GM23338 (cell line): ENCODE measurements at regions not wholly inside any gene's neighbourhood (a gene's known extent, or its start where the extent isn't known, plus 50 kb on each side); places are given as distances from the start of the nearest gene placed in this dataset.

Experiments used
- ATAC-seq: fragments of 200-7000 bp; cut with Tn5 transposase; 3 replicates; pipeline ENCODE4 v1.9.1; 2020
- DNase-seq: peaks from one replicate; pipeline ENCODE4 v3.0.0-alpha.2; 2015; ENCODE audit warnings: low spot score
- H2AFZ ChIP-seq: fragments of 200-600 bp; sonication (generic); 2 replicates; pipeline ENCODE4 v1.8.0; 2016; ENCODE audit warnings: antibody characterized with exemption, mild to moderate bottlenecking, moderate library complexity
- H3F3A ChIP-seq: fragments of 200-600 bp; sonication (generic); replicated peaks from 2 replicates; pipeline ENCODE4 v1.8.0; 2017; ENCODE audit warnings: antibody characterized with exemption, mixed run types, low read depth
- H3K27ac ChIP-seq: fragments of 200-600 bp; sonication (generic); 2 replicates; pipeline ENCODE4 v1.6.1; 2016; ENCODE audit warnings: low read depth
- H3K27me3 ChIP-seq: fragments of 200-600 bp; sonication (generic); 2 replicates; pipeline ENCODE4 v1.8.0; 2016; ENCODE audit warnings: mild to moderate bottlenecking, mixed run types, moderate library complexity; ENCODE audit not compliant: insufficient read depth
- H3K36me3 ChIP-seq: fragments of 200-600 bp; sonication (generic); 2 replicates; pipeline ENCODE4 v1.8.0; 2016; ENCODE audit warnings: mild to moderate bottlenecking; ENCODE audit not compliant: insufficient read depth
- H3K4me1 ChIP-seq: fragments of 200-600 bp; sonication (generic); 2 replicates; pipeline ENCODE4 v1.8.0; 2016; ENCODE audit warnings: mild to moderate bottlenecking, moderate library complexity; ENCODE audit not compliant: insufficient read depth
- H3K4me2 ChIP-seq: fragments of 200-600 bp; sonication (generic); 2 replicates; pipeline ENCODE4 v1.7.1; 2017; ENCODE audit warnings: mixed run types
- H3K4me3 ChIP-seq: fragments of 200-600 bp; sonication (generic); 2 replicates; pipeline ENCODE4 v1.6.1; 2016; ENCODE audit warnings: mixed run types
- H3K79me2 ChIP-seq: fragments of 200-600 bp; sonication (generic); replicated peaks from 2 replicates; pipeline ENCODE4 v1.8.0; 2017; ENCODE audit warnings: mild to moderate bottlenecking; ENCODE audit not compliant: insufficient read depth
- H3K9me2 ChIP-seq: fragments of 200-600 bp; sonication (generic); 2 replicates; pipeline ENCODE4 v1.8.0; 2017; ENCODE audit not compliant: insufficient read depth
- H4K20me1 ChIP-seq: fragments of 200-600 bp; sonication (generic); replicated peaks from 2 replicates; pipeline ENCODE4 v1.8.0; 2017; ENCODE audit warnings: mild to moderate bottlenecking; ENCODE audit not compliant: insufficient read depth
- H3K27ac Mint-ChIP-seq: 2 replicates; pipeline ENCODE4 v1.8.0; 2020; ENCODE audit warnings: inconsistent platforms, mild to moderate bottlenecking, moderate library complexity, mixed read lengths
- H3K27me3 Mint-ChIP-seq: 3 replicates; pipeline ENCODE4 v1.8.0; 2022; ENCODE audit warnings: low read depth, mild to moderate bottlenecking, moderate library complexity, mixed read lengths, inconsistent platforms; ENCODE audit not compliant: insufficient read depth, poor library complexity
- H3K36me3 Mint-ChIP-seq: 3 replicates; pipeline ENCODE4 v1.8.0; 2021; ENCODE audit warnings: low read depth, mild to moderate bottlenecking, inconsistent platforms, moderate library complexity, mixed read lengths
- H3K4me1 Mint-ChIP-seq: 3 replicates; pipeline ENCODE4 v1.8.0; 2020; ENCODE audit warnings: mild to moderate bottlenecking, inconsistent platforms, mixed read lengths
- H3K4me3 Mint-ChIP-seq: 3 replicates; pipeline ENCODE4 v1.8.0; 2021; ENCODE audit warnings: moderate library complexity, mild to moderate bottlenecking, inconsistent platforms, mixed read lengths
- H3K9me3 Mint-ChIP-seq: 3 replicates; pipeline ENCODE4 v1.8.0; 2020; ENCODE audit warnings: moderate library complexity, mild to moderate bottlenecking, inconsistent platforms, mixed read lengths
- CREB1 ChIP-seq: fragments of 250-450 bp; sonication (Bioruptor Pico); IDR thresholded peaks from 2 replicates; pipeline ENCODE4 v1.5.0; 2020; ENCODE audit warnings: low read depth, mild to moderate bottlenecking, moderate library complexity
- CTCF ChIP-seq, 2 experiments: fragments of 200-600 bp in 1 of 2; sonication (generic) in 1 of 2; conservative IDR thresholded peaks; 2 replicates each; pipeline versions ENCODE4 v1.5.1 to v1.6.1; 2016 to 2017; ENCODE audit warnings: antibody characterized with exemption in 2 of 2, low read depth in 2 of 2, mild to moderate bottlenecking in 2 of 2, moderate library complexity in 1 of 2
- EZH2 ChIP-seq: fragments of 200-600 bp; sonication (generic); IDR thresholded peaks from one replicate; pipeline ENCODE4 v1.8.0; 2017; ENCODE audit warnings: antibody characterized with exemption, mild to moderate bottlenecking, low read depth; ENCODE audit not compliant: unreplicated experiment
- EZH2phosphoT487 ChIP-seq: fragments of 200-600 bp; sonication (generic); IDR thresholded peaks from one replicate; pipeline ENCODE4 v1.8.1; 2018; ENCODE audit warnings: antibody characterized with exemption; ENCODE audit not compliant: unreplicated experiment
- JUNB ChIP-seq: IDR thresholded peaks from one replicate; pipeline ENCODE4 v1.6.1; 2016; ENCODE audit warnings: antibody characterized with exemption; ENCODE audit not compliant: unreplicated experiment
- NANOG ChIP-seq: IDR thresholded peaks from 2 replicates; pipeline ENCODE4 v1.6.1; 2016; ENCODE audit warnings: antibody characterized with exemption, borderline replicate concordance
- POLR2AphosphoS5 ChIP-seq: IDR thresholded peaks from 2 replicates; pipeline ENCODE4 v1.6.1; 2016; ENCODE audit warnings: antibody characterized with exemption, low read depth
- STAT1 ChIP-seq: IDR thresholded peaks from one replicate; pipeline ENCODE4 v1.6.1; 2016; ENCODE audit warnings: antibody characterized with exemption; ENCODE audit not compliant: unreplicated experiment
- ZNF114 ChIP-seq: fragments of 250-450 bp; sonication (Bioruptor Pico); IDR thresholded peaks from 2 replicates; pipeline ENCODE4 v1.5.0; 2020; ENCODE audit warnings: mild to moderate bottlenecking, moderate library complexity
- ZNF331 ChIP-seq: fragments of 250-450 bp; sonication (Bioruptor Pico); IDR thresholded peaks from 2 replicates; pipeline ENCODE4 v1.5.0; 2020; ENCODE audit warnings: low read depth, mild to moderate bottlenecking, moderate library complexity
- TF ChIP-seq, protein P1 (sequence below): IDR thresholded peaks from one replicate; pipeline ENCODE4 v1.6.1; 2018; ENCODE audit warnings: antibody characterized with exemption; ENCODE audit not compliant: unreplicated experiment
- TF ChIP-seq, protein P2 (sequence below): IDR thresholded peaks from 2 replicates; pipeline ENCODE4 v1.6.1; 2016; ENCODE audit warnings: antibody characterized with exemption
- TF ChIP-seq, protein P3 (sequence below): fragments of 250-450 bp; sonication (Bioruptor Pico); IDR thresholded peaks from 2 replicates; pipeline ENCODE4 v1.5.0; 2020; ENCODE audit warnings: mild to moderate bottlenecking, moderate library complexity

GRCh38 chr11:81941998-81942397 is 791.7 kb downstream of the FAM181B start:
- Histone ChIP-seq H2AFZ (no peak overlapping the region), H3K27me3 (no peaks in the 10 kb centered on the region), H4K20me1 (no peaks in the 10 kb centered on the region), H3K4me3 (no peak overlapping the region), H3K27ac (no peak overlapping the region), H3K4me2 (no peak overlapping the region), H3K4me1 (no peaks in the 10 kb centered on the region), H3K79me2 (no peaks in the 10 kb centered on the region), H3F3A (no peaks in the 10 kb centered on the region), H3K9me2 (no peaks in the 10 kb centered on the region), H3K36me3 (no peaks in the 10 kb centered on the region)
- DNase-seq = no peak
- no peaks in the 10 kb centered on the region for H3K36me3 Mint-ChIP-seq
- TF ChIP-seq POLR2AphosphoS5 (no peak), EZH2phosphoT487 (no peak), CREB1 (CRISPR knock-in tag) (no peak), STAT1 (no peak), EZH2 (no peak), JUNB (no peak), ZNF331 (CRISPR knock-in tag) (no peak), CTCF (conservative IDR thresholded peaks at IDR 0.05; ENCODE audit: low read depth in 2 of 2) (no peak), ZNF114 (CRISPR knock-in tag) (no peak), NANOG (no peak)
- TF ChIP-seq, protein P1, sequence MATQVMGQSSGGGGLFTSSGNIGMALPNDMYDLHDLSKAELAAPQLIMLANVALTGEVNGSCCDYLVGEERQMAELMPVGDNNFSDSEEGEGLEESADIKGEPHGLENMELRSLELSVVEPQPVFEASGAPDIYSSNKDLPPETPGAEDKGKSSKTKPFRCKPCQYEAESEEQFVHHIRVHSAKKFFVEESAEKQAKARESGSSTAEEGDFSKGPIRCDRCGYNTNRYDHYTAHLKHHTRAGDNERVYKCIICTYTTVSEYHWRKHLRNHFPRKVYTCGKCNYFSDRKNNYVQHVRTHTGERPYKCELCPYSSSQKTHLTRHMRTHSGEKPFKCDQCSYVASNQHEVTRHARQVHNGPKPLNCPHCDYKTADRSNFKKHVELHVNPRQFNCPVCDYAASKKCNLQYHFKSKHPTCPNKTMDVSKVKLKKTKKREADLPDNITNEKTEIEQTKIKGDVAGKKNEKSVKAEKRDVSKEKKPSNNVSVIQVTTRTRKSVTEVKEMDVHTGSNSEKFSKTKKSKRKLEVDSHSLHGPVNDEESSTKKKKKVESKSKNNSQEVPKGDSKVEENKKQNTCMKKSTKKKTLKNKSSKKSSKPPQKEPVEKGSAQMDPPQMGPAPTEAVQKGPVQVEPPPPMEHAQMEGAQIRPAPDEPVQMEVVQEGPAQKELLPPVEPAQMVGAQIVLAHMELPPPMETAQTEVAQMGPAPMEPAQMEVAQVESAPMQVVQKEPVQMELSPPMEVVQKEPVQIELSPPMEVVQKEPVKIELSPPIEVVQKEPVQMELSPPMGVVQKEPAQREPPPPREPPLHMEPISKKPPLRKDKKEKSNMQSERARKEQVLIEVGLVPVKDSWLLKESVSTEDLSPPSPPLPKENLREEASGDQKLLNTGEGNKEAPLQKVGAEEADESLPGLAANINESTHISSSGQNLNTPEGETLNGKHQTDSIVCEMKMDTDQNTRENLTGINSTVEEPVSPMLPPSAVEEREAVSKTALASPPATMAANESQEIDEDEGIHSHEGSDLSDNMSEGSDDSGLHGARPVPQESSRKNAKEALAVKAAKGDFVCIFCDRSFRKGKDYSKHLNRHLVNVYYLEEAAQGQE = no peak
- TF ChIP-seq, protein P2, sequence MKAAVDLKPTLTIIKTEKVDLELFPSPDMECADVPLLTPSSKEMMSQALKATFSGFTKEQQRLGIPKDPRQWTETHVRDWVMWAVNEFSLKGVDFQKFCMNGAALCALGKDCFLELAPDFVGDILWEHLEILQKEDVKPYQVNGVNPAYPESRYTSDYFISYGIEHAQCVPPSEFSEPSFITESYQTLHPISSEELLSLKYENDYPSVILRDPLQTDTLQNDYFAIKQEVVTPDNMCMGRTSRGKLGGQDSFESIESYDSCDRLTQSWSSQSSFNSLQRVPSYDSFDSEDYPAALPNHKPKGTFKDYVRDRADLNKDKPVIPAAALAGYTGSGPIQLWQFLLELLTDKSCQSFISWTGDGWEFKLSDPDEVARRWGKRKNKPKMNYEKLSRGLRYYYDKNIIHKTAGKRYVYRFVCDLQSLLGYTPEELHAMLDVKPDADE = no peak
- TF ChIP-seq, protein P3, sequence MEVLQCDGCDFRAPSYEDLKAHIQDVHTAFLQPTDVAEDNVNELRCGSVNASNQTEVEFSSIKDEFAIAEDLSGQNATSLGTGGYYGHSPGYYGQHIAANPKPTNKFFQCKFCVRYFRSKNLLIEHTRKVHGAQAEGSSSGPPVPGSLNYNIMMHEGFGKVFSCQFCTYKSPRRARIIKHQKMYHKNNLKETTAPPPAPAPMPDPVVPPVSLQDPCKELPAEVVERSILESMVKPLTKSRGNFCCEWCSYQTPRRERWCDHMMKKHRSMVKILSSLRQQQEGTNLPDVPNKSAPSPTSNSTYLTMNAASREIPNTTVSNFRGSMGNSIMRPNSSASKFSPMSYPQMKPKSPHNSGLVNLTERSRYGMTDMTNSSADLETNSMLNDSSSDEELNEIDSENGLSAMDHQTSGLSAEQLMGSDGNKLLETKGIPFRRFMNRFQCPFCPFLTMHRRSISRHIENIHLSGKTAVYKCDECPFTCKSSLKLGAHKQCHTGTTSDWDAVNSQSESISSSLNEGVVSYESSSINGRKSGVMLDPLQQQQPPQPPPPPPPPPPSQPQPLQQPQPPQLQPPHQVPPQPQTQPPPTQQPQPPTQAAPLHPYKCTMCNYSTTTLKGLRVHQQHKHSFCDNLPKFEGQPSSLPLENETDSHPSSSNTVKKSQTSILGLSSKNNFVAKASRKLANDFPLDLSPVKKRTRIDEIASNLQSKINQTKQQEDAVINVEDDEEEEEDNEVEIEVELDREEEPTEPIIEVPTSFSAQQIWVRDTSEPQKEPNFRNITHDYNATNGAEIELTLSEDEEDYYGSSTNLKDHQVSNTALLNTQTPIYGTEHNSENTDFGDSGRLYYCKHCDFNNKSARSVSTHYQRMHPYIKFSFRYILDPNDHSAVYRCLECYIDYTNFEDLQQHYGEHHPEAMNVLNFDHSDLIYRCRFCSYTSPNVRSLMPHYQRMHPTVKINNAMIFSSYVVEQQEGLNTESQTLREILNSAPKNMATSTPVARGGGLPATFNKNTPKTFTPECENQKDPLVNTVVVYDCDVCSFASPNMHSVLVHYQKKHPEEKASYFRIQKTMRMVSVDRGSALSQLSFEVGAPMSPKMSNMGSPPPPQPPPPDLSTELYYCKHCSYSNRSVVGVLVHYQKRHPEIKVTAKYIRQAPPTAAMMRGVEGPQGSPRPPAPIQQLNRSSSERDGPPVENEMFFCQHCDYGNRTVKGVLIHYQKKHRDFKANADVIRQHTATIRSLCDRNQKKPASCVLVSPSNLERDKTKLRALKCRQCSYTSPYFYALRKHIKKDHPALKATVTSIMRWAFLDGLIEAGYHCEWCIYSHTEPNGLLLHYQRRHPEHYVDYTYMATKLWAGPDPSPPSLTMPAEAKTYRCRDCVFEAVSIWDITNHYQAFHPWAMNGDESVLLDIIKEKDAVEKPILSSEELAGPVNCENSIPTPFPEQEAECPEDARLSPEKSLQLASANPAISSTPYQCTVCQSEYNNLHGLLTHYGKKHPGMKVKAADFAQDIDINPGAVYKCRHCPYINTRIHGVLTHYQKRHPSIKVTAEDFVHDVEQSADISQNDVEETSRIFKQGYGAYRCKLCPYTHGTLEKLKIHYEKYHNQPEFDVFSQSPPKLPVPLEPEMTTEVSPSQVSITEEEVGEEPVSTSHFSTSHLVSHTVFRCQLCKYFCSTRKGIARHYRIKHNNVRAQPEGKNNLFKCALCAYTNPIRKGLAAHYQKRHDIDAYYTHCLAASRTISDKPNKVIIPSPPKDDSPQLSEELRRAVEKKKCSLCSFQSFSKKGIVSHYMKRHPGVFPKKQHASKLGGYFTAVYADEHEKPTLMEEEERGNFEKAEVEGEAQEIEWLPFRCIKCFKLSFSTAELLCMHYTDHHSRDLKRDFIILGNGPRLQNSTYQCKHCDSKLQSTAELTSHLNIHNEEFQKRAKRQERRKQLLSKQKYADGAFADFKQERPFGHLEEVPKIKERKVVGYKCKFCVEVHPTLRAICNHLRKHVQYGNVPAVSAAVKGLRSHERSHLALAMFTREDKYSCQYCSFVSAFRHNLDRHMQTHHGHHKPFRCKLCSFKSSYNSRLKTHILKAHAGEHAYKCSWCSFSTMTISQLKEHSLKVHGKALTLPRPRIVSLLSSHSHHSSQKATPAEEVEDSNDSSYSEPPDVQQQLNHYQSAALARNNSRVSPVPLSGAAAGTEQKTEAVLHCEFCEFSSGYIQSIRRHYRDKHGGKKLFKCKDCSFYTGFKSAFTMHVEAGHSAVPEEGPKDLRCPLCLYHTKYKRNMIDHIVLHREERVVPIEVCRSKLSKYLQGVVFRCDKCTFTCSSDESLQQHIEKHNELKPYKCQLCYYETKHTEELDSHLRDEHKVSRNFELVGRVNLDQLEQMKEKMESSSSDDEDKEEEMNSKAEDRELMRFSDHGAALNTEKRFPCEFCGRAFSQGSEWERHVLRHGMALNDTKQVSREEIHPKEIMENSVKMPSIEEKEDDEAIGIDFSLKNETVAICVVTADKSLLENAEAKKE (CRISPR knock-in tag) = no peak
- peaks cover 10% of the 10 kb centered on the region; the same call in 2 of the 3 replicates for H3K4me1 Mint-ChIP-seq
- no peak overlapping the region for H3K27ac Mint-ChIP-seq
- no peaks in the 10 kb centered on the region for H3K27me3 Mint-ChIP-seq
- ATAC-seq = no peak
- H3K9me3 Mint-ChIP-seq = no peaks in the 10 kb centered on the region
- no peak overlapping the region for H3K4me3 Mint-ChIP-seq
